HepG2 (cell line): ENCODE measurements at regions not wholly inside any gene's neighbourhood (a gene's known extent, or its start where the extent isn't known, plus 50 kb on each side); places are given as distances from the start of the nearest gene placed in this dataset.
A peak's percentile ranks its signal among the peaks of the same experiment; 100 is the strongest.

Experiments
- CEBPG ChIP-seq: IDR thresholded peaks from 2 replicates; pipeline ENCODE4 v1.6.1; 2016
- DPF2 ChIP-seq: sonication (generic); formaldehyde crosslinking; IDR thresholded peaks from 2 replicates; pipeline ENCODE4 v1.4.0; 2020; ENCODE audit warnings: mild to moderate bottlenecking, low read depth, missing genetic modification reagents, borderline replicate concordance
- ELF3 ChIP-seq: IDR thresholded peaks from 2 replicates; pipeline ENCODE4 v1.6.1; 2016; ENCODE audit warnings: missing genetic modification reagents, missing compliant biosample characterization
- EP300 ChIP-seq, 3 experiments: sonication (generic) in 1 of 3; formaldehyde crosslinking in 1 of 3; IDR thresholded peaks; 2 replicates each; pipeline versions ENCODE4 v1.5.1 to v1.6.1; 2011 to 2020; ENCODE audit warnings: low read depth in 2 of 3, low read length in 2 of 3, borderline replicate concordance in 1 of 3, improper control_type of control experiment in 1 of 3, mild to moderate bottlenecking in 1 of 3, missing genetic modification reagents in 1 of 3, moderate library complexity in 1 of 3
- HDAC2 ChIP-seq: sonication (generic); formaldehyde crosslinking; IDR thresholded peaks from 2 replicates; pipeline ENCODE4 v1.4.0; 2020; ENCODE audit warnings: missing genetic modification reagents
- JUN ChIP-seq: sonication (generic); formaldehyde crosslinking; IDR thresholded peaks from 2 replicates; pipeline ENCODE4 v1.4.0; 2020; ENCODE audit warnings: mild to moderate bottlenecking, missing genetic modification reagents
- MAZ ChIP-seq, 2 experiments: sonication (generic) in 1 of 2; formaldehyde crosslinking in 1 of 2; IDR thresholded peaks; 2 replicates each; pipeline versions ENCODE4 v1.5.0 to v1.6.1; 2012 to 2020; ENCODE audit warnings: low read depth in 2 of 2, mild to moderate bottlenecking in 2 of 2, borderline replicate concordance in 1 of 2, improper control_type of control experiment in 1 of 2, low read length in 1 of 2, missing genetic modification reagents in 1 of 2, moderate library complexity in 1 of 2
- MTA1 ChIP-seq: sonication (generic); formaldehyde crosslinking; IDR thresholded peaks from 2 replicates; pipeline ENCODE4 v1.4.0; 2020; ENCODE audit warnings: missing genetic modification reagents, mild to moderate bottlenecking, borderline replicate concordance
- NCOA2 ChIP-seq: sonication (generic); formaldehyde crosslinking; IDR thresholded peaks from 2 replicates; pipeline ENCODE4 v1.8.0; 2022; ENCODE audit warnings: inconsistent platforms
- PHF21A ChIP-seq: sonication (generic); formaldehyde crosslinking; IDR thresholded peaks from 2 replicates; pipeline ENCODE4 v1.5.0; 2020; ENCODE audit warnings: mild to moderate bottlenecking, missing genetic modification reagents
- RARA ChIP-seq: IDR thresholded peaks from 2 replicates; pipeline ENCODE4 v1.6.1; 2016; ENCODE audit warnings: missing genetic modification reagents, missing compliant biosample characterization
- RFX3 ChIP-seq: IDR thresholded peaks from 2 replicates; pipeline ENCODE4 v1.6.1; 2016; ENCODE audit warnings: missing biosample characterization, missing genetic modification reagents
- RORA ChIP-seq: sonication (generic); formaldehyde crosslinking; IDR thresholded peaks from 2 replicates; pipeline ENCODE4 v1.5.0; 2020; ENCODE audit warnings: mild to moderate bottlenecking, missing genetic modification reagents, moderate library complexity
- SOX13 ChIP-seq, 3 experiments: fragments of 450-650 bp in 1 of 3; sonication (generic) in 1 of 3; formaldehyde crosslinking in 1 of 3; IDR thresholded peaks in 2 of 3; conservative IDR thresholded peaks in 1 of 3; 2 replicates each; pipeline versions ENCODE4 v1.5.0 to v1.6.1; 2016 to 2020; ENCODE audit warnings: antibody characterized with exemption in 1 of 3, mild to moderate bottlenecking in 1 of 3, missing compliant biosample characterization in 1 of 3, missing genetic modification reagents in 1 of 3, moderate library complexity in 1 of 3
- TBX2 ChIP-seq: sonication (generic); formaldehyde crosslinking; IDR thresholded peaks from 2 replicates; pipeline ENCODE4 v1.5.0; 2020; ENCODE audit warnings: missing genetic modification reagents, mild to moderate bottlenecking, borderline replicate concordance
- TRIM24 ChIP-seq: sonication (generic); formaldehyde crosslinking; IDR thresholded peaks from 2 replicates; pipeline ENCODE4 v1.8.0; 2022; ENCODE audit warnings: mild to moderate bottlenecking, missing genetic modification reagents
- ZBTB3 ChIP-seq: sonication (generic); formaldehyde crosslinking; IDR thresholded peaks from 2 replicates; pipeline ENCODE4 v1.4.0; 2020; ENCODE audit warnings: low read depth, mild to moderate bottlenecking, moderate library complexity, missing genetic modification reagents, borderline replicate concordance
- ZKSCAN1 ChIP-seq: fragments of 150-350 bp; IDR thresholded peaks from 2 replicates; pipeline ENCODE4 v1.6.1; 2014; ENCODE audit warnings: low read length
- ZMYM3 ChIP-seq: sonication (generic); formaldehyde crosslinking; IDR thresholded peaks from 2 replicates; pipeline ENCODE4 v1.5.1; 2020; ENCODE audit warnings: mild to moderate bottlenecking, missing genetic modification reagents
- ZNF264 ChIP-seq: sonication (generic); formaldehyde crosslinking; IDR thresholded peaks from 2 replicates; pipeline ENCODE4 v1.4.0; 2020; ENCODE audit warnings: missing genetic modification reagents
- ZNF30 ChIP-seq: sonication (generic); formaldehyde crosslinking; IDR thresholded peaks from 2 replicates; pipeline ENCODE4 v1.5.0; 2020; ENCODE audit warnings: mild to moderate bottlenecking, missing genetic modification reagents
- ZNF331 ChIP-seq: sonication (generic); formaldehyde crosslinking; IDR thresholded peaks from 2 replicates; pipeline ENCODE4 v1.4.0; 2020; ENCODE audit warnings: missing genetic modification reagents
- ZNF503 ChIP-seq: sonication (generic); formaldehyde crosslinking; IDR thresholded peaks from 2 replicates; pipeline ENCODE4 v1.4.0; 2020; ENCODE audit warnings: missing genetic modification reagents
- ZNF773 ChIP-seq: sonication (generic); formaldehyde crosslinking; IDR thresholded peaks from 2 replicates; pipeline ENCODE4 v1.4.0; 2020; ENCODE audit warnings: missing genetic modification reagents, borderline replicate concordance
- ZNF777 ChIP-seq: sonication (generic); formaldehyde crosslinking; IDR thresholded peaks from 2 replicates; pipeline ENCODE4 v1.4.0; 2020; ENCODE audit warnings: missing genetic modification reagents
- ZNF792 ChIP-seq: IDR thresholded peaks from 2 replicates; pipeline ENCODE4 v1.6.1; 2016
- ZSCAN12 ChIP-seq: sonication (generic); formaldehyde crosslinking; IDR thresholded peaks from 2 replicates; pipeline ENCODE4 v1.9.0; 2021; ENCODE audit warnings: mild to moderate bottlenecking, missing genetic modification reagents
- TF ChIP-seq, protein P1 (sequence below): sonication (generic); formaldehyde crosslinking; IDR thresholded peaks from 2 replicates; pipeline ENCODE4 v1.5.0; 2020; ENCODE audit warnings: missing genetic modification reagents

- TF ChIP-seq RORA (no peak), JUN (0 out of 2 replicates have a peak, but pooled peaks have one; percentile 10), SOX13 (IDR thresholded peaks at IDR 0.05) (no peak), SOX13 (CRISPR knock-in tag; conservative IDR thresholded peaks at IDR 0.05 in 1 of 2, IDR thresholded peaks at IDR 0.05 in 1 of 2) (peak in 1 of 2 experiments; percentile 59; a peak in 1 of 4 replicates), ZSCAN12 (no peak), ZNF773 (CRISPR knock-in tag) (no peak), ZMYM3 (CRISPR knock-in tag) (peak; percentile 68), ELF3 (CRISPR knock-in tag) (peak; percentile 98), ZKSCAN1 (peak; percentile 87), TBX2 (CRISPR knock-in tag) (peak; percentile 83), ZNF331 (CRISPR knock-in tag) (peak; percentile 41; the same call in 1 of the 2 replicates), MTA1 (CRISPR knock-in tag) (no peak), ZNF264 (CRISPR knock-in tag) (0 out of 2 replicates have a peak, but pooled peaks have one; percentile 45), ZNF503 (peak; percentile 83), RFX3 (CRISPR knock-in tag) (no peak), TRIM24 (CRISPR knock-in tag) (no peak), PHF21A (peak; percentile 84), NCOA2 (CRISPR knock-in tag) (peak; percentile 59), ZNF777 (CRISPR knock-in tag) (peak; percentile 54; the same call in 1 of the 2 replicates), ZNF30 (no peak), DPF2 (CRISPR knock-in tag) (peak; percentile 71; the same call in 1 of the 2 replicates), HDAC2 (CRISPR knock-in tag) (0 out of 2 replicates have a peak, but pooled peaks have one; percentile 37), MAZ (IDR thresholded peaks at IDR 0.05; ENCODE audit: borderline replicate concordance, low read depth, low read length) (no peak), MAZ (CRISPR knock-in tag; IDR thresholded peaks at IDR 0.05; ENCODE audit: low read depth) (peak; percentile 56; the same call in 1 of the 2 replicates), RARA (CRISPR knock-in tag) (peak; percentile 89), ZBTB3 (CRISPR knock-in tag) (peak; percentile 95; the same call in 1 of the 2 replicates), ZNF792 (peak; percentile 31; the same call in 1 of the 2 replicates), EP300 (IDR thresholded peaks at IDR 0.05; ENCODE audit: low read depth in 2 of 2, low read length in 2 of 2) (peak in 1 of 2 experiments; percentile 73; a peak in 2 of 4 replicates), EP300 (CRISPR knock-in tag; IDR thresholded peaks at IDR 0.05; ENCODE audit: borderline replicate concordance) (peak; percentile 58; the same call in 1 of the 2 replicates), CEBPG (CRISPR knock-in tag) (no peak; the same call in none of the 2 replicates)
- TF ChIP-seq, protein P1, sequence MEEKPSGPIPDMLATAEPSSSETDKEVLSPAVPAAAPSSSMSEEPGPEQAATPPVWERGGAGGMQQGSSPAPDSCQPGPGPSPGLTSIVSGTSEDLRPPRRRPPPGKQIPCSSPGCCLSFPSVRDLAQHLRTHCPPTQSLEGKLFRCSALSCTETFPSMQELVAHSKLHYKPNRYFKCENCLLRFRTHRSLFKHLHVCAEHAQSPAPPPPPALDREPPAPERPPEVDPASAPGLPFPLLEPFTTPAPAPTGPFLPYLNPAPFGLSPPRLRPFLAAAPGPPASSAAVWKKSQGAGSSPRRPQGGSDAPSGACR (CRISPR knock-in tag), result peak; percentile 25; the same call in 1 of the 2 replicates
Measured at GRCh38 chr13:30845297-30846214, 60.5 kb upstream of the MEDAG start (continued).
